Fibroblast of the aortic adventitia (primary cell): ENCODE measurements at regions not wholly inside any gene's neighbourhood (a gene's known extent, or its start where the extent isn't known, plus 50 kb on each side); places are given as distances from the start of the nearest gene placed in this dataset.

Experiments used
- DNase-seq: peaks from one replicate; pipeline ENCODE4 v3.0.0-alpha.2; 2010; ENCODE audit warnings: low read depth
- H3K4me3 ChIP-seq: 2 replicates; pipeline ENCODE4 v1.5.1; 2011; ENCODE audit warnings: low read depth, mild to moderate bottlenecking, control low read depth, low read length, moderate library complexity
- TF ChIP-seq, protein P1 (sequence below): IDR thresholded peaks from 2 replicates; pipeline ENCODE4 v1.5.1; 2011; ENCODE audit warnings: mild to moderate bottlenecking, low read length, control low read depth, inconsistent platforms; ENCODE audit not compliant: insufficient read depth

DNA sequence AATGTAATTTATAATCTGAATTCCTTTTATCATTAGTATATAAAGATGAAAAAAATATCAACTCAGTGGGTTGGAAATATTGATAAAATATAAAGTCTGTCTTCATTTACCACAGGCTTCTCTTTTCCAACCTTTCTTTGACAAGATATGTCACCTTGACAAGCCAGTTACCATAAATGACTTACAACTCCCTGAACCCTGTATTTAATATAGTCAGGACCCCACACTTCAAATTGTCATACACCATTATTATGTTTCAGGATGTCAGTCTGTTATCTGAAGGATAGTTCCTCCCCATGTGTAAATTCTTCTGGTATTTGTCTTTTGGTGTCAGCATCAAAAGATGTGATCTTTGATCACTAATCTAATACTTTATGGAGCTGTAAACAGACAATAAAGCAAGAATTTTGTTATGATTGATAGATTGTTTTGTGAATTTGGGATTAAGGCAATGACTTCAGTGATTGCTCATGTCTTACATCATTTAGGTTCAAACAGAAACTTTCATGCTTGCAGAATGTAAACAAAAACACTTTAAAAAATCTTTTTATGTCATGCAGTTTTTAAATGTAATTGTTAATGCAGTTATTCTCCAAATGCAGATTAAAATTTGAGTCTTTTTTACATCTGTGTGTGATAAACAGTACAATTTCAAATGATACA, 503.5 kb upstream of the BCHE start:
- TF ChIP-seq, protein P1, sequence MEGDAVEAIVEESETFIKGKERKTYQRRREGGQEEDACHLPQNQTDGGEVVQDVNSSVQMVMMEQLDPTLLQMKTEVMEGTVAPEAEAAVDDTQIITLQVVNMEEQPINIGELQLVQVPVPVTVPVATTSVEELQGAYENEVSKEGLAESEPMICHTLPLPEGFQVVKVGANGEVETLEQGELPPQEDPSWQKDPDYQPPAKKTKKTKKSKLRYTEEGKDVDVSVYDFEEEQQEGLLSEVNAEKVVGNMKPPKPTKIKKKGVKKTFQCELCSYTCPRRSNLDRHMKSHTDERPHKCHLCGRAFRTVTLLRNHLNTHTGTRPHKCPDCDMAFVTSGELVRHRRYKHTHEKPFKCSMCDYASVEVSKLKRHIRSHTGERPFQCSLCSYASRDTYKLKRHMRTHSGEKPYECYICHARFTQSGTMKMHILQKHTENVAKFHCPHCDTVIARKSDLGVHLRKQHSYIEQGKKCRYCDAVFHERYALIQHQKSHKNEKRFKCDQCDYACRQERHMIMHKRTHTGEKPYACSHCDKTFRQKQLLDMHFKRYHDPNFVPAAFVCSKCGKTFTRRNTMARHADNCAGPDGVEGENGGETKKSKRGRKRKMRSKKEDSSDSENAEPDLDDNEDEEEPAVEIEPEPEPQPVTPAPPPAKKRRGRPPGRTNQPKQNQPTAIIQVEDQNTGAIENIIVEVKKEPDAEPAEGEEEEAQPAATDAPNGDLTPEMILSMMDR = no peak
- no peak for DNase-seq
- no peak overlapping the region for H3K4me3 ChIP-seq

DNA sequence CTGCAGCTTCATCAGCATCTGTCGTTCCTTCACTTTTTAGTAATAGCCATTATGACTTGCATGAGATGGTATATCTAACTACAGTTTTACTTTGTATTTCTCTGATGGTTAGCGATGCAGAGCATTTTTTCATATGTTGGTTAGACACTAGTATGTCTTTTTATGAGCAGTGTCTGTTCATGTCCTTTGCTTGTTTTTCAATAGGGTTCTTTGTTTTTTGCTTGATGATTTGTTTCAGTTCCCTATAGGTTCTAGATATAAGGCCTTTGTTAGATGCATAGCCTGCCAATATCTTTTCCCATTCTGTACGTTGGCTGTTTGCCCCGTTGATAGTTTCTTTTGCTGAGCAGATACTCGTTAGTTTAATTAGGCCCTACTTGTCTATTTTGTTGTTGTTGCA, 487.2 kb upstream of the BCHE start:
- H3K4me3 ChIP-seq = no peak overlapping the region
- DNase-seq = no peak
- TF ChIP-seq, protein P1 = no peak

DNA sequence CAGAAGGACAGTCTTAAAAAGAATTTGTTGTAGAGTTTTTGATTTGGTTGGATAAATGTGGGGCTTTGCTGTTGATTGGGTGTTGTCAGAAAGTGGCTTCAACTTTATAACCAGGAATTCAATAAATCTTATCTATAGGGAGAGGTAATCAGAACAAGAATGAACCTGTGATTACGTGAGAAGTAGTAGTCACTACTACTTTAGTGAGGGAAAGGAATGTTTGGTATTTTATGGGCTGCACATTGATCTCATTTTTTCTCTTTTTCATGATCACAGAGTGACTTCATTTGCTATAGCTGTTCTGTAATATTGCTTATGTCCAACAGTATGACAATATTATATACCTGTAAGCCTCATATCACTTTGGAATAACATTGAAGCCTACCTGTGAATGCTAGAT, 485.2 kb upstream of the BCHE start:
- no peak for DNase-seq
- TF ChIP-seq, protein P1 = no peak
- no peak overlapping the region for H3K4me3 ChIP-seq

DNA sequence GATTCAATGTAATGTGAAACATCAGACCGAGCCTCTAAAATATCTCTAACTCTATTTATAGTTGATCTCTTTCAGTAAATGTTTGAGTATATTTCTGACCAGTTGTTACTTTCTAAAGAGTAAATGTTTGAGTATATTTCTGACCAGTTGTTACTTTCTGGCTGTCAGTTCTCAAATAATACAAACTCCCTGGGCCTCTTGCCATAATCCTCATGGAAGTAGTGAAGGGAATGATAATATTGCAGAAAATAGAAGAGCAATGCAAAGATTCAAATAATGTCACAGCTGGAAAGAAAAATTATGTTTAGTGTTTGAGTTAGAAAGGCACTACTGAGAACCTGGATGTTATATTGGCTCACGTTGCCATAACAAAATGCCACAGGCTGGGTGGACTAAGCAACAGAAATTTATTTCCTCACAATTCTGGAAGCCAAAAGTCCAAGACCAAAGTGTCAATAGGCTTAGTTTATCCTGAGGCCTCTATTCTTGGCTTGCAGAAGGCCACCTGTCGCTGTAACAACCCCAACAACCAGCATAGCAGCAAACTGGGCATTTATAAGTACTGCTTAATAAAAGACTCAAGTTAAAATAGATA, 470.6 kb upstream of the BCHE start:
- no peak overlapping the region for H3K4me3 ChIP-seq
- DNase-seq = no peak
- TF ChIP-seq, protein P1 = no peak

DNA sequence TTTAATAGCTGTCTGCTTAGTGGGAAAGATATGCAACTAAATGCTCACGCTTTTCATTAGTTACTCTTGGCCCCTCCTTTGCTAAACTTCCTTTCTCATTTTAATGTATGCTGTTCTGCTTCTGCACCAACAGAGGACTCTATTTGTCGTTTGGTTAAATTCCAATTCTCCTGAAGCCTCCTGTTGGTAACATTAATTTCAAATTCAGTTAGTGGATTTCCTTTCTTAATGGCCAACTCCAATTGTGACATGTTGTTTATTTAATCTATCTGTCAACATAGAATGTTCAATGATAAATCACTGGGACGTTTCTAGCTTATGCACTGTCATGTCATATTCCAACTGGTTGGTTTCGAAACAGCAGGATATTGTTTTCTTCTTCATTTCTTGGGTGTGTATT, 467.4 kb upstream of the BCHE start:
- DNase-seq = no peak
- H3K4me3 ChIP-seq = no peak overlapping the region
- TF ChIP-seq, protein P1 = no peak

DNA sequence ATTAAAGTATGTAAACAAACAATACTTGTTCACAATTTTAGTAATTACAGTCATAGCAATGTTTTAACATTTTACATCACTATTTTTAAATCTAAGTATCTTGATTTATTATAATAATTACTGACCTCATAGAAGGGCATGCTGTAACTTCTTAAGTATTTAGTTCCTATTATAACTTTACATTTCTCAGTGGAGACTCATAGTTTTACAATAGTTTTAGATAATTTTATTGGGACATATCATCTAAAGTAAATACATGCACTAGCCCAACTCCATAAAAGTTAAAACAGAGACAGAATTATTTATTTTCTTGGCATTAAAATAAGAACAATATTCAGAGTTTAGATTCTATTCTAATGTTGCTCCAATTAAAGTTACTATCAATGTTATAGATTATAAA, 466.5 kb upstream of the BCHE start:
- TF ChIP-seq, protein P1 = no peak
- no peak overlapping the region for H3K4me3 ChIP-seq
- DNase-seq = no peak

DNA sequence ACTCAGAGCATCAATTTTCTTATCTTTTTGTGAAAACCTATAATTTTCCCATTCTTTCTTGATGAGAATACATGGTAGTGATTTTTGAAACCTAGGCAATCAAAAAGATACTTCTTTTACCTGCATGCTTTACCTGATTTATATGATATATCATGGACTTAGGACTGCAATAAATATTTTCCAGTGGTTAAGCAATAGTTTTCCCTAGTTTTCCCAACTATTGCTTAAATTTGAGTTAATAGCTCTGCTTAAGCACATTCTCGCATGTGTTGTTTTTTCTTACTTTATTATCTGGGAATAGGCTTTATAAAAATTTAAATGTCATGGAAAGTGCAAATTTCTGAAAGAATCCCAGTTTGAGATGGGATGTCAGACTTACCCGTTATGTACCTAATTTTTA, 465.1 kb upstream of the BCHE start:
- H3K4me3 ChIP-seq = no peak overlapping the region
- TF ChIP-seq, protein P1 = no peak
- DNase-seq = no peak
